HL-60 (cell line): ENCODE measurements at regions not wholly inside any gene's neighbourhood (a gene's known extent, or its start where the extent isn't known, plus 50 kb on each side); places are given as distances from the start of the nearest gene placed in this dataset.

ENCODE experiments used
- CTCF ChIP-seq: IDR thresholded peaks from one replicate; pipeline ENCODE4 v1.5.1; 2011; ENCODE audit warnings: low read length, control low read depth, inconsistent platforms; ENCODE audit not compliant: insufficient read depth
- POLR2AphosphoS5 ChIP-seq: IDR thresholded peaks from 2 replicates; pipeline ENCODE4 v1.6.1; 2012; ENCODE audit warnings: low read depth
- REST ChIP-seq: IDR thresholded peaks from 2 replicates; pipeline ENCODE4 v1.6.1; 2012; ENCODE audit warnings: low read depth; ENCODE audit not compliant: insufficient replicate concordance
- SPI1 ChIP-seq: IDR thresholded peaks from 2 replicates; pipeline ENCODE4 v1.6.1; 2012; ENCODE audit warnings: low read depth, mild to moderate bottlenecking, borderline replicate concordance

- TF ChIP-seq CTCF, result no peak
- TF ChIP-seq POLR2AphosphoS5, result no peak
- no peak for TF ChIP-seq REST
- TF ChIP-seq SPI1, result no peak
Observed at GRCh38 chr5:167594750-167595149, 696.7 kb upstream of the WWC1 start.
